ENCODE measurements at regions not wholly inside any gene's neighbourhood (a gene's known extent, or its start where the extent isn't known, plus 50 kb on each side); places are given as distances from the start of the nearest gene placed in this dataset.

GRCh38 chr5:167920589-167920988, 370.9 kb upstream of the WWC1 start:
- ChIA-PET POLR2A (no interaction called here), CTCF (no interaction called here)
- no peak overlapping the region for H3K4me3 ChIP-seq (replicated peaks in 1 of 3; ENCODE audit: insufficient read depth in 1 of 3, low read depth in 1 of 3, low read length in 3 of 3)
- no peaks in the 10 kb centered on the region for H3K9me1 ChIP-seq (replicated peaks; ENCODE audit: control insufficient read depth, extremely low read depth, insufficient read depth, low read length)
- no peaks in the 10 kb centered on the region for H3K36me3 ChIP-seq (ENCODE audit: control insufficient read depth in 2 of 2, extremely low read depth in 1 of 2, insufficient read depth in 2 of 2, low read length in 2 of 2)
- H3K27me3 ChIP-seq (ENCODE audit: control insufficient read depth in 2 of 2, insufficient read depth in 2 of 2, low read length in 2 of 2): no peaks in the 10 kb centered on the region
- intact Hi-C loops (cut with micrococcal nuclease) (no loop called here), dilution Hi-C loops (cut with MboI; ENCODE audit: extremely low pct_ligation_motif_present, low sequenced_read_pairs) (no loop called here)
- BruUV-seq (replicated peaks): no TSS peak
- DNase-seq (ENCODE audit: low read depth, low spot score): no peak
- H3K27ac ChIP-seq (ENCODE audit: insufficient read depth, low read depth, low read length): no peak overlapping the region
- H4K20me1 ChIP-seq (replicated peaks; ENCODE audit: control insufficient read depth, extremely low read depth, insufficient read depth, low read length): no peaks in the 10 kb centered on the region
- H2AFZ ChIP-seq (ENCODE audit: low read depth, low read length): no peak overlapping the region
- no peak for FAIRE-seq
- TF ChIP-seq FOS (IDR thresholded peaks at IDR 0.05; ENCODE audit: borderline replicate concordance, insufficient read depth, low read length) (no peak), JUN (IDR thresholded peaks at IDR 0.05; ENCODE audit: borderline replicate concordance, insufficient read depth, insufficient read length, low read depth) (no peak), GATA2 (IDR thresholded peaks at IDR 0.05; ENCODE audit: insufficient read depth, insufficient read length, low read depth, low read length) (no peak), POLR2AphosphoS5 (IDR thresholded peaks at IDR 0.05; ENCODE audit: insufficient read depth, low read depth, low read length) (no peak), MYC (IDR thresholded peaks at IDR 0.05; ENCODE audit: low read depth, low read length) (no peak), POLR2A (IDR thresholded peaks at IDR 0.05; ENCODE audit: low read depth, low read length) (no peak), CTCF (IDR thresholded peaks at IDR 0.05; ENCODE audit: extremely low read depth in 1 of 2, insufficient read depth in 1 of 2, low read depth in 1 of 2, low read length in 2 of 2) (no peak), MAX (IDR thresholded peaks at IDR 0.05; ENCODE audit: insufficient read depth, insufficient read length) (no peak), EZH2 (IDR thresholded peaks at IDR 0.05; ENCODE audit: borderline replicate concordance, low read depth, low read length, severe bottlenecking) (no peak)
- no peaks in the 10 kb centered on the region for H3K4me1 ChIP-seq (ENCODE audit: control insufficient read depth, extremely low read depth, insufficient read depth, low read length)
- peaks cover 4% of the 10 kb centered on the region for H3K9me3 ChIP-seq (replicated peaks; ENCODE audit: control insufficient read depth, insufficient read depth, low read length)
- H3K4me2 ChIP-seq (ENCODE audit: insufficient read depth, low read length): no peak overlapping the region
- H3K9ac ChIP-seq (replicated peaks; ENCODE audit: extremely low read depth, insufficient read depth, low read length): no peak overlapping the region
- H3K79me2 ChIP-seq (ENCODE audit: control insufficient read depth, insufficient read depth, low read length): no peaks in the 10 kb centered on the region

Data from endothelial cell of umbilical vein (primary cell).